B cell (primary cell): ENCODE measurements at regions not wholly inside any gene's neighbourhood (a gene's known extent, or its start where the extent isn't known, plus 50 kb on each side); places are given as distances from the start of the nearest gene placed in this dataset.

Experiments used
- CTCF ChIP-seq: fragments of 200-600 bp; IDR thresholded peaks from one replicate; pipeline ENCODE4 v1.8.0; 2022; ENCODE audit warnings: antibody characterized with exemption, mild to moderate bottlenecking
- EZH2 ChIP-seq: IDR thresholded peaks from 2 replicates; pipeline ENCODE4 v1.6.1; 2012; ENCODE audit warnings: borderline replicate concordance, low read depth, mild to moderate bottlenecking, moderate library complexity, low read length; ENCODE audit not compliant: insufficient read depth, poor library complexity, severe bottlenecking

- TF ChIP-seq CTCF (no peak), EZH2 (no peak)
Measured at GRCh38 chr2:7189106-7189505, 271.9 kb downstream of the RNF144A start.
